ENCODE measurements at regions not wholly inside any gene's neighbourhood (a gene's known extent, or its start where the extent isn't known, plus 50 kb on each side); places are given as distances from the start of the nearest gene placed in this dataset.

DNA sequence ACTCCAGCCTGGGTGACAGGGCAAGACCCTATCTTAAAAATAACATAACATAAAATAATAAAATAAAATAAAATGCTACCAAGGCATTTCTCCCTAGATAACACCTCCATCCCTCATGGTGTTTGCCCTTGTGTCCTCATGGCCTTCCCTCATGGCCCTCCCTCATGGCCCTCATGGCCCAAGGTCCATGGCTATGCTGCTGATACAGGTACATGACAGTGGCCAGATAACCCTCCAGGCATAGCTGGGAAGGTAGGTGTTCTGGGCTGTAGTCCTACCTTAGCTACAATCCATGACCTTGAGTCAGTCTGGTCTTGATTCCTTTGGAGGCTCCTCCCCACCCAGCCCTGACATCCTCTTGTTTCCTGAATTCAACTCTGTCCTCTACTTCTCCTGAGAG, 75.2 kb downstream of the PJA1 start:
- DNase-seq (no peak), ATAC-seq (ENCODE audit: low read depth) (no peak)
- intact Hi-C loops (cut with micrococcal nuclease) = no loop called here
- Mint-ChIP-seq H3K36me3 (ENCODE audit: low read depth) (no peaks in the 10 kb centered on the region), H3K4me3 (no peak overlapping the region), H3K9me3 (no peaks in the 10 kb centered on the region), H3K27ac (no peak overlapping the region), H3K27me3 (no peaks in the 10 kb centered on the region), H3K4me1 (no peaks in the 10 kb centered on the region)
- ChIA-PET POLR2A (no interaction called here), CTCF (no interaction called here)
- TF ChIP-seq, protein P1, sequence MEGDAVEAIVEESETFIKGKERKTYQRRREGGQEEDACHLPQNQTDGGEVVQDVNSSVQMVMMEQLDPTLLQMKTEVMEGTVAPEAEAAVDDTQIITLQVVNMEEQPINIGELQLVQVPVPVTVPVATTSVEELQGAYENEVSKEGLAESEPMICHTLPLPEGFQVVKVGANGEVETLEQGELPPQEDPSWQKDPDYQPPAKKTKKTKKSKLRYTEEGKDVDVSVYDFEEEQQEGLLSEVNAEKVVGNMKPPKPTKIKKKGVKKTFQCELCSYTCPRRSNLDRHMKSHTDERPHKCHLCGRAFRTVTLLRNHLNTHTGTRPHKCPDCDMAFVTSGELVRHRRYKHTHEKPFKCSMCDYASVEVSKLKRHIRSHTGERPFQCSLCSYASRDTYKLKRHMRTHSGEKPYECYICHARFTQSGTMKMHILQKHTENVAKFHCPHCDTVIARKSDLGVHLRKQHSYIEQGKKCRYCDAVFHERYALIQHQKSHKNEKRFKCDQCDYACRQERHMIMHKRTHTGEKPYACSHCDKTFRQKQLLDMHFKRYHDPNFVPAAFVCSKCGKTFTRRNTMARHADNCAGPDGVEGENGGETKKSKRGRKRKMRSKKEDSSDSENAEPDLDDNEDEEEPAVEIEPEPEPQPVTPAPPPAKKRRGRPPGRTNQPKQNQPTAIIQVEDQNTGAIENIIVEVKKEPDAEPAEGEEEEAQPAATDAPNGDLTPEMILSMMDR (IDR thresholded peaks at IDR 0.05) = no peak

DNA sequence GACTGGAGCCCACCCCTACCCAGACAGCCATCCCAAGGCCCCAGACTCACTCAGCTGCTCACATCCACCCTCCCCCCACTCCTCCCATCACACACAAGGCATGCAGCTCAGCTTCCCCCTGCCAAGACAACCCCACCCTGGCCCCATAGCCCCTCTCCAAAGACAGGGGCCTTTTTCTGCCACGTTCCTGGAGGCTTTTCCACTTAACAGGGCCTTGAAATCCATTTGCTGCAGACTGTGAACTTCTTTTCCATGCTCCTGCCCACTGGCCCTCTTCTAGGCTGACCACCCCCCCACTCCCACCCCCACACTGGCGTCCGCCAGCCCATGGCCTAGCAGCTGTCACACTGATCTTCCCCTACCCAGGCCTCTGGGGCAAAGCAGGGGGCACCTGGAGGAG, 76.0 kb downstream of the PJA1 start:
- Mint-ChIP-seq H3K9me3 (no peaks in the 10 kb centered on the region), H3K4me1 (no peaks in the 10 kb centered on the region), H3K27ac (no peak overlapping the region), H3K4me3 (no peak overlapping the region), H3K36me3 (ENCODE audit: low read depth) (no peaks in the 10 kb centered on the region), H3K27me3 (no peaks in the 10 kb centered on the region)
- TF ChIP-seq, protein P1 (IDR thresholded peaks at IDR 0.05) = no peak
- intact Hi-C loops (cut with micrococcal nuclease) = no loop called here
- CTCF ChIA-PET = no interaction called here
- POLR2A ChIA-PET = no interaction called here
- DNase-seq = no peak
- no peak for ATAC-seq (ENCODE audit: low read depth)

DNA sequence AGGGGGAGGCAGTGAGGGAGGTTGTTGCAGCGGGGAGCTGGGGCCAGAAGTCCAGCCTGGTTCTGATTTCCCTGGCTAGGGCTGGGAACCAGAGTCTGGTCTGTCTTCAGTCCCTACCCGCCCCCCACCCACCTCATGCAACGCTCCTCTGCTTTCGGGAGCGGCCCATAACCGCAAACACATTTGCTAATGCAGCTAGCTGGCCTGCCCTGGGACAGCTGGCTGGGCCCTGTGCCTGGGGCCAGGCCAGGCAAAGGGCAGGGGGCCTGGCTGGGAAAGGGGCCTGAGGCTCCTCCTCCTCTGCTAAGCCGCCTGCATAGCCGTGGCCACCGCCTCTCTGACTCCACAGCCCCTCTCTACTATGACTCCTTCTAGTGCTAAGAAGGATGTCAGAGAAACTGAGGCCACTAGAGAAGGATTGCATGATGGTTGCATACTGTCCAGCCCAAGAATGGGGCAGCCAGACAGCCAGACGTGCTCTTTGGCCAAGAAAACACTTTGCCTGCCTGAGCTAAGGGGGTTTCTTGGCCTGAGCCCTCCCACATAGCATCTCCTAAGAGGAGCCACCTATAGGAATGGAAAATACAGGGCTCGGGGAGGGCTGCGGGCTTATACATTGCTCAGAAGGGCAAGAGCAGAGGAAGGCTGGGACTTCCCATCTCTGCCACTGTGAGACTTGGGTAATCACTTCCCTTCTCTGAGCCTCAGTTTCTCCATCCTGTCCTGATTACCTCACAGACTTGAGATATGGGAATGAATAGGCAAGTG, 76.9 kb downstream of the PJA1 start:
- H3K4me3 Mint-ChIP-seq = no peak overlapping the region
- no peak overlapping the region for H3K27ac Mint-ChIP-seq
- no peaks in the 10 kb centered on the region for H3K36me3 Mint-ChIP-seq (ENCODE audit: low read depth)
- ChIA-PET POLR2A (no interaction called here), CTCF (no interaction called here)
- TF ChIP-seq, protein P1 (IDR thresholded peaks at IDR 0.05) = no peak
- ATAC-seq (ENCODE audit: low read depth) (no peak), DNase-seq (no peak)
- no peaks in the 10 kb centered on the region for H3K27me3 Mint-ChIP-seq
- no peaks in the 10 kb centered on the region for H3K9me3 Mint-ChIP-seq
- no peaks in the 10 kb centered on the region for H3K4me1 Mint-ChIP-seq
- intact Hi-C loops (cut with micrococcal nuclease) = no loop called here

DNA sequence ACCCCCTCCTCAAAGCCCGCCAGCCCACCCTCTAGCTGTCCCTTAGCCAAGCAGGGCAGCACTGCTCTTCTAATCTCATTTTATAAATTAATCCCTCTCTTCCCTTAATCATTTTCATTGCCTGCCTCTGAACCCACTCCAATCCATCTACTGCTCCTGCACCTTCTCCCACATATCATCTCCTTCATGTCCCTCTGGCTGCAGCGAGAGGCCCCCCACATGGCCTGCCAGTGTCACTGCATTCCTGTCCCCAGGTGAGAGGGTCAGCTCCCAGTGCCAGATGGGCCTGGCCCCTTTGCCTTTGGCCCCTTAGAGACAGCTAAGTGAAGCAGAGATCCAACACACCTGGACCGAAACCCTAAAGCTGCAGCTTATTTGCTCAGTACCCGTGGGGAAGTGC, 79.4 kb downstream of the PJA1 start:
- Mint-ChIP-seq H3K36me3 (ENCODE audit: low read depth) (no peaks in the 10 kb centered on the region), H3K27ac (no peak overlapping the region), H3K27me3 (no peaks in the 10 kb centered on the region), H3K4me3 (no peak overlapping the region), H3K9me3 (no peaks in the 10 kb centered on the region), H3K4me1 (no peaks in the 10 kb centered on the region)
- intact Hi-C loops (cut with micrococcal nuclease) = no loop called here
- ATAC-seq (ENCODE audit: low read depth) = no peak
- DNase-seq = no peak
- CTCF ChIA-PET = interaction anchor here (0.9 kb wide), 1 partner anchor 257 kb away, joined by 3 read pairs; the partner anchor contains the start of gene EFNB1
- POLR2A ChIA-PET = no interaction called here
- TF ChIP-seq, protein P1 (IDR thresholded peaks at IDR 0.05) = no peak

DNA sequence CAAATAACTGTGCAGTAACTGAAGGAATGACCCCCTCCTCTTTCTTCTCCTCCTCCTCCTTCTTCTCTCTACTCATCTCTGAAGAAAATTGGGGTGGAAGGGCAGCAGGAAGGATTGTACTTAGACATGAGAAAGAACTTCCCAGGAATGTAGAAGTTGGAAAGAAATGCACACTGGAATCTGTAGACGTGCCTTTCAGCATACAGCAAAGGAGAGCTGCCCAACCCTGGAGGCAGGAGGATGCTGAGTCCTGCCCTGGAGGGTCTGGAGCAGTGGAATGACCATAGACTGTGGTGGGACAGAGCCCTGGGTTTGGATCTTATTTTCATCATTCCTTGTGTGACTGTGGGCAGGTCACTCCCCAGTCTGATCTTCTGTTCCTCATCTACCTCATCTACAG, 80.1 kb downstream of the PJA1 start:
- no peak for DNase-seq
- ATAC-seq (ENCODE audit: low read depth) = no peak
- Mint-ChIP-seq H3K4me1 (no peaks in the 10 kb centered on the region), H3K4me3 (no peak overlapping the region), H3K36me3 (ENCODE audit: low read depth) (no peaks in the 10 kb centered on the region), H3K9me3 (no peaks in the 10 kb centered on the region), H3K27me3 (no peaks in the 10 kb centered on the region), H3K27ac (no peak overlapping the region)
- TF ChIP-seq, protein P1 (IDR thresholded peaks at IDR 0.05) = no peak
- POLR2A ChIA-PET = no interaction called here
- intact Hi-C loops (cut with micrococcal nuclease) = no loop called here
- CTCF ChIA-PET = no interaction called here

All from activated B cell treated with CpG ODN at 0.5 μM for 24 hours (primary cell).